Mesenchymal stem cell (in vitro differentiated cells and primary cell): ENCODE measurements at regions not wholly inside any gene's neighbourhood (a gene's known extent, or its start where the extent isn't known, plus 50 kb on each side); places are given as distances from the start of the nearest gene placed in this dataset.
A peak's percentile ranks its signal among the peaks of the same experiment; 100 is the strongest.

Experiments
- DNase-seq: peaks from one replicate; pipeline ENCODE4 v3.0.0-alpha.2; 2013
- H2AFZ ChIP-seq: one replicate; pipeline ENCODE4 v1.6.1; 2013; ENCODE audit warnings: low read depth, mild to moderate bottlenecking, control low read depth, inconsistent platforms, low read length, moderate library complexity
- H2AK5ac ChIP-seq: 2 replicates; pipeline ENCODE4 v1.6.1; 2013; ENCODE audit warnings: low read length, moderate library complexity, mild to moderate bottlenecking, inconsistent platforms; ENCODE audit not compliant: severe bottlenecking
- H2BK120ac ChIP-seq: one replicate; pipeline ENCODE4 v1.6.1; 2013; ENCODE audit warnings: low read depth, mild to moderate bottlenecking, inconsistent platforms, low read length, moderate library complexity
- H2BK12ac ChIP-seq, 2 experiments: one replicate each; pipeline ENCODE4 v1.6.1; 2013; ENCODE audit warnings: inconsistent platforms in 2 of 2, low read length in 2 of 2, mild to moderate bottlenecking in 2 of 2, moderate library complexity in 2 of 2, control low read depth in 1 of 2
- H2BK15ac ChIP-seq: one replicate; pipeline ENCODE4 v1.6.1; 2013; ENCODE audit warnings: mild to moderate bottlenecking, low read depth, inconsistent platforms; ENCODE audit not compliant: poor library complexity, severe bottlenecking
- H2BK5ac ChIP-seq: 2 replicates; pipeline ENCODE4 v1.6.1; 2013; ENCODE audit warnings: low read depth, mild to moderate bottlenecking, low read length, control low read depth, inconsistent platforms; ENCODE audit not compliant: poor library complexity, severe bottlenecking
- H3K14ac ChIP-seq, 2 experiments: one replicate each; pipeline ENCODE4 v1.6.1; 2013; ENCODE audit warnings: inconsistent platforms in 2 of 2, low read length in 2 of 2, control low read depth in 1 of 2, mild to moderate bottlenecking in 1 of 2, moderate library complexity in 1 of 2
- H3K18ac ChIP-seq, 2 experiments: one replicate each; pipeline ENCODE4 v1.6.1; 2013; ENCODE audit warnings: inconsistent platforms in 2 of 2, low read length in 2 of 2, control low read depth in 1 of 2, low read depth in 1 of 2, mild to moderate bottlenecking in 1 of 2
- H3K23ac ChIP-seq, 2 experiments: one replicate each; pipeline ENCODE4 v1.6.1; 2013; ENCODE audit warnings: inconsistent platforms in 2 of 2, low read length in 2 of 2, mild to moderate bottlenecking in 2 of 2, moderate library complexity in 2 of 2, control low read depth in 1 of 2
- H3K27ac ChIP-seq: 2 replicates; pipeline ENCODE4 v1.5.1; 2013; ENCODE audit warnings: mild to moderate bottlenecking, moderate library complexity, low read length, control low read depth, inconsistent platforms; ENCODE audit not compliant: poor library complexity, severe bottlenecking
- H3K27me3 ChIP-seq, 2 experiments: 2 replicates each; pipeline versions ENCODE4 v1.6.1 to v1.7.0; 2013; ENCODE audit warnings: low read length in 2 of 2, mild to moderate bottlenecking in 2 of 2, moderate library complexity in 2 of 2, control low read depth in 1 of 2, inconsistent platforms in 1 of 2; ENCODE audit not compliant: control insufficient read depth in 1 of 2, insufficient read depth in 1 of 2
- H3K36me3 ChIP-seq, 2 experiments: 2 replicates each; pipeline versions ENCODE4 v1.6.1 to v1.7.0; 2013; ENCODE audit warnings: low read length in 2 of 2, control low read depth in 1 of 2, inconsistent platforms in 1 of 2, low read depth in 1 of 2, mild to moderate bottlenecking in 1 of 2; ENCODE audit not compliant: insufficient read depth in 2 of 2, control insufficient read depth in 1 of 2
- H3K4ac ChIP-seq, 2 experiments: one replicate each; pipeline ENCODE4 v1.6.1; 2013; ENCODE audit warnings: inconsistent platforms in 2 of 2, low read length in 2 of 2, mild to moderate bottlenecking in 2 of 2, moderate library complexity in 2 of 2, control low read depth in 1 of 2, low read depth in 1 of 2
- H3K4me1 ChIP-seq: 2 replicates; pipeline ENCODE4 v1.6.1; 2013; ENCODE audit warnings: low read depth, low read length, control low read depth; ENCODE audit not compliant: control insufficient read depth, insufficient read depth
- H3K4me2 ChIP-seq: 2 replicates; pipeline ENCODE4 v1.6.1; 2013; ENCODE audit warnings: low read length, mild to moderate bottlenecking, inconsistent platforms; ENCODE audit not compliant: poor library complexity, severe bottlenecking
- H3K4me3 ChIP-seq, 2 experiments: 2 replicates each; pipeline versions ENCODE4 v1.5.1 to v1.7.0; 2013; ENCODE audit warnings: low read length in 2 of 2, mild to moderate bottlenecking in 2 of 2, control low read depth in 1 of 2, low read depth in 1 of 2; ENCODE audit not compliant: insufficient read depth in 1 of 2
- H3K79me1 ChIP-seq: replicated peaks from 2 replicates; pipeline ENCODE4 v1.6.1; 2013; ENCODE audit warnings: mild to moderate bottlenecking, control low read depth, low read length, inconsistent platforms; ENCODE audit not compliant: poor library complexity, severe bottlenecking
- H3K9ac ChIP-seq: 2 replicates; pipeline ENCODE4 v1.7.0; 2013; ENCODE audit warnings: mild to moderate bottlenecking, low read length, moderate library complexity
- H3K9me3 ChIP-seq: 2 replicates; pipeline ENCODE4 v1.7.0; 2013; ENCODE audit warnings: mild to moderate bottlenecking, low read length; ENCODE audit not compliant: control insufficient read depth
- H4K8ac ChIP-seq: one replicate; pipeline ENCODE4 v1.6.1; 2013; ENCODE audit warnings: inconsistent platforms, mild to moderate bottlenecking, low read length, moderate library complexity
- H4K91ac ChIP-seq: one replicate; pipeline ENCODE4 v1.6.1; 2013; ENCODE audit warnings: mild to moderate bottlenecking, low read length, inconsistent platforms
- WGBS: methylation state at CpG from one replicate; pipeline ENCODE4 v1.1.7; 2013; ENCODE audit warnings: mixed read lengths; 5-methylcytosine and 5-hydroxymethylcytosine counted together

GRCh38 chr15:31471731-31472430 is 145.2 kb downstream of the KLF13 start:
- no peaks in the 10 kb centered on the region for H3K9me3 ChIP-seq
- peak overlapping the region; percentile 10 to 59 for H2BK12ac ChIP-seq
- DNase-seq, result peak; percentile 84
- peak overlapping the region; percentile 81 for H3K27ac ChIP-seq
- no peak overlapping the region for H3K23ac ChIP-seq
- peak overlapping the region; percentile 88 for H2AK5ac ChIP-seq
- H2BK5ac ChIP-seq, result no peak overlapping the region
- H3K14ac ChIP-seq, result peak overlapping the region in 1 of 2 experiments; percentile 58
- H2AFZ ChIP-seq, result no peak overlapping the region
- H3K4me3 ChIP-seq, result no peak overlapping the region
- H3K27me3 ChIP-seq, result peaks cover 0 to 3% of the 10 kb centered on the region in 2 experiments
- H4K91ac ChIP-seq, result peak overlapping the region; percentile 18
- peak overlapping the region; percentile 2 for H3K4me2 ChIP-seq
- H3K4ac ChIP-seq, result peak overlapping the region in 1 of 2 experiments; percentile 46
- H3K9ac ChIP-seq, result no peak overlapping the region
- H3K4me1 ChIP-seq, result peaks cover 14% of the 10 kb centered on the region
- 57% methylated on average over 6 of the region's 7 CpGs for WGBS
- no peaks in the 10 kb centered on the region for H3K79me1 ChIP-seq
- no peak overlapping the region for H4K8ac ChIP-seq
- no peak overlapping the region for H2BK15ac ChIP-seq
- H3K36me3 ChIP-seq, result no peaks in the 10 kb centered on the region
- peak overlapping the region; percentile 28 to 42 for H3K18ac ChIP-seq
- peak overlapping the region; percentile 65 for H2BK120ac ChIP-seq

- H2BK12ac ChIP-seq, result peak overlapping the region in 1 of 2 experiments; percentile 71
- no peaks in the 10 kb centered on the region for H3K27me3 ChIP-seq
- no peaks in the 10 kb centered on the region for H3K36me3 ChIP-seq
- H3K18ac ChIP-seq, result peak overlapping the region in 1 of 2 experiments; percentile 19
- peak overlapping the region in 1 of 2 experiments; percentile 50 for H3K4me3 ChIP-seq
- no peak overlapping the region for H2AK5ac ChIP-seq
- H3K9me3 ChIP-seq, result no peaks in the 10 kb centered on the region
- H3K14ac ChIP-seq, result peak overlapping the region in 1 of 2 experiments; percentile 75
- H2BK120ac ChIP-seq, result no peak overlapping the region
- H3K79me1 ChIP-seq, result no peaks in the 10 kb centered on the region
- H3K27ac ChIP-seq, result no peak overlapping the region
- 23% methylated on average over 5 of the region's 8 CpGs for WGBS
- peak; percentile 73 for DNase-seq
- H4K8ac ChIP-seq, result no peak overlapping the region
- peak overlapping the region; percentile 57 for H2AFZ ChIP-seq
- H3K23ac ChIP-seq, result no peak overlapping the region
- H2BK5ac ChIP-seq, result no peak overlapping the region
- peak overlapping the region in 1 of 2 experiments; percentile 20 for H3K4ac ChIP-seq
- H3K4me1 ChIP-seq, result peaks cover 14% of the 10 kb centered on the region
- peak overlapping the region; percentile 12 for H3K4me2 ChIP-seq
- peak overlapping the region; percentile 64 for H3K9ac ChIP-seq
- no peak overlapping the region for H4K91ac ChIP-seq
- H2BK15ac ChIP-seq, result no peak overlapping the region
Measured at GRCh38 chr15:31472636-31473384, 146.2 kb downstream of the KLF13 start.

DNA sequence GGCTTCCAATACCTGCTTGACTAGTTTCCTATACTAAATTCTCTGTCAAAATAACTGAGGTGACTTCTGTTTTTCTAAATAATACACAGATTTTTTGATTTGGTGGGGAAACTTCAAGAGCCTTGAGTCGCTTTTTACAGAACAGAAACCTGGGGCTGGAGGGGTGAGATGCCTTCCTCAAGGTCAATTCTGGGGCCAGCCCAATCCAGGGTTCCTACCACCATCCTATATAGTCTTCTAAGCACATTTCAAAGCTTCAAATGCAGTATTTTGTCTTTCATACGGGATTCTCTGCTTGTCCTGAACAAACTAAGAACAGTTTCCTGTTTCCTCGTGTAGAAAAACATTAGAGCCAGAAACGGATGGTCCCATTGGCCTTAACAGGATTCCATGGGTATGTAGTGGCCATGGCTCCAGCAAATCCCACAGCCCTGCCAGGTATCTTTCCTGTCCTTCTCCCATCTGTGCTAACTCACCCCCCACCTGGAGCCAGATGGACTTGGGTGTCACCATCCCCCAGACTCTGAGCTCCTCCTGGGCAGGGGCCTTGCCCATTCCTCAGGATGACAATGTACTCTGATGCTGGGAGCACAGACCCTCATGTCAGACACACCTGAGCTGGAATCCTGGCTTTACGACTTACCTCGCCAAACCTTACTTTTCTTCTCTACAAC is 146.9 kb downstream of the KLF13 start:
- Histone ChIP-seq H3K79me1 (no peaks in the 10 kb centered on the region), H2AFZ (peak overlapping the region; percentile 57), H2BK120ac (no peak overlapping the region), H2BK15ac (no peak overlapping the region), H3K4me3 (no peak overlapping the region), H2BK12ac (no peak overlapping the region), H3K27ac (no peak overlapping the region), H3K23ac (no peak overlapping the region), H3K27me3 (no peaks in the 10 kb centered on the region), H4K8ac (no peak overlapping the region), H3K4me2 (peak overlapping the region; percentile 12), H3K9ac (peak overlapping the region; percentile 64), H4K91ac (no peak overlapping the region), H3K14ac (no peak overlapping the region), H3K18ac (no peak overlapping the region), H3K4ac (no peak overlapping the region), H2AK5ac (no peak overlapping the region), H3K4me1 (peaks cover 14% of the 10 kb centered on the region), H2BK5ac (no peak overlapping the region), H3K36me3 (no peaks in the 10 kb centered on the region), H3K9me3 (no peaks in the 10 kb centered on the region)
- DNase-seq, result no peak
- WGBS, result 80% methylated on average over 6 of the region's 6 CpGs
